Large intestine (tissue), 3 donors: ENCODE measurements at regions not wholly inside any gene's neighbourhood (a gene's known extent, or its start where the extent isn't known, plus 50 kb on each side); places are given as distances from the start of the nearest gene placed in this dataset.

Experiments
- DNase-seq, 2 donors: peaks; one replicate each; pipeline versions ENCODE4 v3.0.0 to v3.0.0-alpha.2; 2013
- H3K27ac ChIP-seq: one replicate; pipeline ENCODE4 v1.5.1; 2013; ENCODE audit warnings: low read length
- H3K27me3 ChIP-seq: 2 replicates; pipeline ENCODE4 v1.6.1; 2013; ENCODE audit warnings: low read length; ENCODE audit not compliant: control insufficient read depth, insufficient read depth
- H3K36me3 ChIP-seq: 2 replicates; pipeline ENCODE4 v1.6.1; 2013; ENCODE audit warnings: low read length; ENCODE audit not compliant: control insufficient read depth, insufficient read depth
- H3K4me1 ChIP-seq: one replicate; pipeline ENCODE4 v1.6.1; 2013; ENCODE audit warnings: low read length; ENCODE audit not compliant: control insufficient read depth, insufficient read depth
- H3K4me3 ChIP-seq: one replicate; pipeline ENCODE4 v1.5.1; 2013; ENCODE audit warnings: low read length
- H3K9me3 ChIP-seq: one replicate; pipeline ENCODE4 v1.6.1; 2013; ENCODE audit warnings: mild to moderate bottlenecking, low read depth, low read length, moderate library complexity; ENCODE audit not compliant: control insufficient read depth
- WGBS: methylation state at CpG from one replicate; pipeline ENCODE4 v1.1.5; 2013; ENCODE audit warnings: low lambda C conversion rate; ENCODE audit not compliant: insufficient coverage; 5-methylcytosine and 5-hydroxymethylcytosine counted together

GRCh38 chrX:30951003-30951402 is 61.9 kb upstream of the TAB3 start:
- Histone ChIP-seq H3K9me3 (no peaks in the 10 kb centered on the region), H3K27me3 (no peaks in the 10 kb centered on the region), H3K27ac (no peak overlapping the region), H3K36me3 (no peaks in the 10 kb centered on the region), H3K4me1 (no peaks in the 10 kb centered on the region), H3K4me3 (no peak overlapping the region)
- no peak for DNase-seq

GRCh38 chrX:30950391-30950790 is 61.3 kb upstream of the TAB3 start:
- H3K4me1 ChIP-seq, result no peaks in the 10 kb centered on the region
- no peak overlapping the region for H3K27ac ChIP-seq
- no peak for DNase-seq
- H3K36me3 ChIP-seq, result no peaks in the 10 kb centered on the region
- WGBS, result no CpG with 5 or more reads among the region's 2 CpGs
- H3K27me3 ChIP-seq, result no peaks in the 10 kb centered on the region
- no peak overlapping the region for H3K4me3 ChIP-seq
- no peaks in the 10 kb centered on the region for H3K9me3 ChIP-seq

GRCh38 chrX:30949554-30949953 is 60.5 kb upstream of the TAB3 start:
- WGBS, result no CpG with 5 or more reads among the region's 4 CpGs
- Histone ChIP-seq H3K27ac (no peak overlapping the region), H3K27me3 (no peaks in the 10 kb centered on the region)

GRCh38 chrX:30948626-30949025 is 59.6 kb upstream of the TAB3 start:
- Histone ChIP-seq H3K9me3 (no peaks in the 10 kb centered on the region), H3K36me3 (no peaks in the 10 kb centered on the region), H3K27me3 (no peaks in the 10 kb centered on the region), H3K4me1 (peaks cover 7% of the 10 kb centered on the region), H3K27ac (no peak overlapping the region), H3K4me3 (no peak overlapping the region)
- no CpG with 5 or more reads among the region's 3 CpGs for WGBS
- no peak for DNase-seq

More at GRCh38 chrX:30949554-30949953, 60.5 kb upstream of the TAB3 start:
- H3K4me3 ChIP-seq, result no peak overlapping the region
- no peaks in the 10 kb centered on the region for H3K36me3 ChIP-seq
- DNase-seq, result no peak
- H3K9me3 ChIP-seq, result no peaks in the 10 kb centered on the region
- peaks cover 5% of the 10 kb centered on the region for H3K4me1 ChIP-seq

- Histone ChIP-seq H3K4me1 (peaks cover 8% of the 10 kb centered on the region), H3K27me3 (no peaks in the 10 kb centered on the region), H3K4me3 (no peak overlapping the region), H3K27ac (no peak overlapping the region), H3K36me3 (no peaks in the 10 kb centered on the region), H3K9me3 (no peaks in the 10 kb centered on the region)
- DNase-seq, result no peak
- WGBS, result no CpG with 5 or more reads among the region's 2 CpGs
Measured at GRCh38 chrX:30948051-30948450, 59.0 kb upstream of the TAB3 start.

DNA sequence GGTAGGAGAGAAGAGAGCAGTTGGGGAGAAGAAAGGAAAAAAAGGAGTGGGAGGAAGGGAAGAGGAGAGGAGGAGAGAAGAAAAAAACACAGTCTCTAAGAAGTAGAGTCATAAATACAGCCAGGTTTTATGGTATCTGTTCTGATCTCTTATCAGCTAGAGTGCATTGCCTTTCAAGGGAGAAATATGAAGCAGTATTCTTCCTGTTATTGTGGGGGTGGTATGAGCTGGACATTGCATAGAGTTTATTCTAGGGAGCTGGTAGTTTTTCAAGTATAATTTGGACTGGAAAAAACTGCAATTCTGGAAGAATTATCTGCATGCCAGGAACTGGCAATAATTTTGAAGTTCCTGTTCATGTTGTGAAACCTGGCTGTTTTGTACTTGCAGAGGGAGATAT is 54.9 kb upstream of the TAB3 start:
- H3K27ac ChIP-seq, result peak overlapping the region; percentile 70
- no peaks in the 10 kb centered on the region for H3K36me3 ChIP-seq
- H3K27me3 ChIP-seq, result no peaks in the 10 kb centered on the region
- peak in 1 of 2 donors; percentile 45 for DNase-seq
- H3K4me3 ChIP-seq, result no peak overlapping the region
- H3K9me3 ChIP-seq, result no peaks in the 10 kb centered on the region
- peaks cover 26% of the 10 kb centered on the region for H3K4me1 ChIP-seq

DNA sequence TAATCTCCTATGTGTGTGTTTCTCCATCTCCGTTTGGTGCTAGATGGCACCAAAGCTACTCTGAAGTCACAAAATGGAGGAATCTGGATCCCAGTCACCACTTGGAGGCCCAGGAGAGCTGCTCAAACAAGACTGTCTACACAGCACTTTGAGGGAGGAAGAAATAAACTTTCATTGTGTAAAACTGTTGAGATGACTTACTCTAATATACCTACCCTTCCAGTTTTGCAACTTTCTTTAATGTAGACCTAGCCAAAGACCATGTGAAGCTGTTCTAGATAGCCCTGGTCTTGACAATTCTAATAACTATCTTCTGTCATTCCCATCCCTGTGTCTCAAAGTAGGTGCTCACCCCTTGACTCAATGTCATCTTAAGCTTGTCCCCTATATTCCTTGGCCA is 52.8 kb upstream of the TAB3 start:
- H3K36me3 ChIP-seq, result no peaks in the 10 kb centered on the region
- no peaks in the 10 kb centered on the region for H3K9me3 ChIP-seq
- H3K27me3 ChIP-seq, result no peaks in the 10 kb centered on the region
- peak in 1 of 2 donors; percentile 35 for DNase-seq
- WGBS, result no CpG with 5 or more reads among the region's 1 CpG
- H3K27ac ChIP-seq, result no peak overlapping the region
- H3K4me1 ChIP-seq, result peaks cover 31% of the 10 kb centered on the region
- H3K4me3 ChIP-seq, result no peak overlapping the region

GRCh38 chrX:30939928-30940327 is 50.9 kb upstream of the TAB3 start:
- Histone ChIP-seq H3K27ac (peak overlapping the region; percentile 75), H3K4me1 (peaks cover 33% of the 10 kb centered on the region), H3K4me3 (no peak overlapping the region), H3K27me3 (no peaks in the 10 kb centered on the region), H3K9me3 (no peaks in the 10 kb centered on the region), H3K36me3 (no peaks in the 10 kb centered on the region)
- DNase-seq, result peak; percentile 81 to 91
- WGBS, result no CpG with 5 or more reads among the region's 4 CpGs
